ENCODE measurements at regions not wholly inside any gene's neighbourhood (a gene's known extent, or its start where the extent isn't known, plus 50 kb on each side); places are given as distances from the start of the nearest gene placed in this dataset.
A peak's percentile ranks its signal among the peaks of the same experiment; 100 is the strongest.

DNA sequence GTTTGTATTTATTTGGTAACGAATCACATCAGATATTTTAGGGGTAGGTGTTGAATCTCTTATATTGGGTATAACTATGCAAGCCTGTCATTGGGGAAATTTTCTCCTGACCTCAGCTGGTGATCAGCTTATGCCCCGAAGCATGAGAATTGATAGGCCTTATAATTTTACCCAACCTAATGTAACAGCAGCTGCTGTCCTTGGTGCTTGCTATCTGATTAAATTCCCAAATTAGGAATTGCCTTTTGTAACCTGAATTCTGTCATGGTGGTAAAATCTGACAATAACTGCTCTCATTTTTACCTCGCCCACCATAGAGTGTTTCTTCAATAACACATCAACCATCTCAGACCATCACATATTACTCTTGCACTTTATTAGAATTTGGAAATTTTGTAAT, 1542.6 kb upstream of the PIK3C3 start:
- DNase-seq (ENCODE audit: low read depth, low spot score) = no peak
- H3K27ac ChIP-seq = no peak overlapping the region

DNA sequence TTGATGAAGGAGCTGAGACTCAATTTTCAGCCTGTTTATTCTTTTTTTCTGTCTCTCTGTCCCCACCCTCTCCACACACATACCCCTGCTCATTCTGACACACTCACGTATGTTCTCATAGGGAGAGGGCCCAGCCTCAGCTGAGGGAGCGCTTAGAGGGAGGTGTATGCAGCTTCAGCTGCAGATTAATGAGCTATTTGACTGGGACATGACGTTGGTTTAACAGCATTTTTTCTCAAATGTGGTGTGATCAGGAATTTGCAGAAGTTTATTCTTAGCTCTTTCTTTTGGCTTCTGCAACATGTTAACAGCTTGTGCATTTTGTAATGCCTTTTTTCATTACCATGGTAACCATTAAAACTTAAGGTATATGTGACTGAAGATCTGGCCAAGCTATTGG, 1547.1 kb upstream of the PIK3C3 start:
- no peak overlapping the region for H3K27ac ChIP-seq
- no peak for DNase-seq (ENCODE audit: low read depth, low spot score)

GRCh38 chr18:40404284-40404683, 1550.8 kb upstream of the PIK3C3 start:
- H3K27ac ChIP-seq = no peak overlapping the region
- no peak for DNase-seq (ENCODE audit: low read depth, low spot score)

GRCh38 chr18:40402052-40402451, 1553.0 kb upstream of the PIK3C3 start:
- no peak overlapping the region for H3K27ac ChIP-seq
- no peak for DNase-seq (ENCODE audit: low read depth, low spot score)

- H3K27ac ChIP-seq = no peak overlapping the region
- DNase-seq (ENCODE audit: low read depth, low spot score) = no peak
These were observed 1566.9 kb upstream of the PIK3C3 start for GRCh38 chr18:40388121-40388520.

DNA sequence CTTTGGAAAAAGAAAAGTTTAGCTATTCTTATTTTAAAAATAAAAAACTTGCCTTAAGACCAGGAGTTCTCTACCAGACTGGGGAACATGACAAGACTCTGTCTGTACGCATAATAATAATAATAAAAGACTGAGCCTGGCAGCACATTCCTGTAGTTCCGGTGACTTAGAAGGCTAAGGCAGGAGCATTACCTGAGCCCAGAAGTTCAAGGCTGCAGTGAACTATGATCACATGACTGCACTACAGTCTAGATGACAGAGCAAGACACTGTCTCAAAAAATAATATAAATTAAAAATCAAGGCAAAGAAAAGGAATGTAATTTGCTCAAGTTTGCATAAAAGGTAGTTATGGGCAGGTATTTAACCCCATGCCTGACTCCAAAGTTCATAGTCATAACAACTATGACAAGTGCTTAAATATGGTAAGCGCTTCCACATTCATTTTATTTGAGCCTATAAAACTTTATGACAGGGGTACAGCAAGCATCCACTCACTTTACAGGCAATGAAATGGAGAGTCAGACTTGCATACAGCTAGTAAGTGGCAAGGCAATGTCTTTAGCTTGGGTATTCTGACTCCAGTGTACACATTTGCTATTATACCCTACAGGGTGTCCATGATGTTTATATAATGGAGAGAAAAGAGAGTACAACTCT, 1567.8 kb upstream of the PIK3C3 start:
- DNase-seq (ENCODE audit: low read depth, low spot score) = no peak

DNA sequence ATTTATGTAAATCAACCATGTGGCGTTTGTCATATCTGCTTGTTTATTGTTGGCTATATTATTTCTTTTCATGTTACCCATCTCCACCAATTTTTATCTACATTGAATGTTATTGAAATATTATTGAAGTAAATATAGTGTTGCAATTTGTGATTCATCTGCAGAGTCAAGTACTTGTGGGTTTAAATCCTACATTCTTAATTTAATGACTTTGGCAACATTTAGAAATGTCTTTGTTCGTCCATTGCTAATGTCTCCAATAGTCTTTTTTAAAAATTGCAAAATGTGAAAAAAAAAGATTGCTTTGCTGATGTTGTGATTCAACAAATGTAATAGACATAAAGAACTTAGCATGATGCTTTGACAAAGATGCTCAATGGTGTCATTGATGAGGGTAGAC, 1572.8 kb upstream of the PIK3C3 start:
- H3K27ac ChIP-seq = no peak overlapping the region
- DNase-seq (ENCODE audit: low read depth, low spot score) = no peak

More for the DNA sequence above, 1567.8 kb upstream of the PIK3C3 start:
- no peak overlapping the region for H3K27ac ChIP-seq

GRCh38 chr18:40380686-40381439, 1574.2 kb upstream of the PIK3C3 start:
- H3K27ac ChIP-seq = no peak overlapping the region
- DNase-seq (ENCODE audit: low read depth, low spot score) = no peak

GRCh38 chr18:40375837-40376236, 1579.2 kb upstream of the PIK3C3 start:
- DNase-seq (ENCODE audit: low read depth, low spot score) = no peak

DNA sequence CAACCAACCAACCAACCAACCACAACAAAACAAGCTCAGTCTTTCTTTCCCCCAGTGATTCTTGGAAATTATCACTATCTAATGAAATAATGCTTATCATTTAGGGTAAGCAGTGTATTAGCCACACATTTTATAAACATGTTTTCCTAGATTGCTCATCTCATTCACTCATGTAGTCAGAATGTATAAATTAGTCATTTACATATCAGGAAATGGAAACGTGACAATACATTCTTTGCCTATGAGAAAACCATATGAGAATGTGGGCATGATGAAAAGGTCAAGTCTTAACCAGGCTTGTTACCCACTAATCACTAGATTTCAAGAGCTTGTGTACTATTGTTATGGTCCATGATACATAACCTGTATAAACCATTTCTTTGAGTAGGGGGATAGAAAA, 1583.4 kb upstream of the PIK3C3 start:
- peak overlapping the region; percentile 16 for H3K27ac ChIP-seq
- DNase-seq (ENCODE audit: low read depth, low spot score) = peak; percentile 52

More at GRCh38 chr18:40375837-40376236, 1579.2 kb upstream of the PIK3C3 start:
- H3K27ac ChIP-seq = no peak overlapping the region

DNA sequence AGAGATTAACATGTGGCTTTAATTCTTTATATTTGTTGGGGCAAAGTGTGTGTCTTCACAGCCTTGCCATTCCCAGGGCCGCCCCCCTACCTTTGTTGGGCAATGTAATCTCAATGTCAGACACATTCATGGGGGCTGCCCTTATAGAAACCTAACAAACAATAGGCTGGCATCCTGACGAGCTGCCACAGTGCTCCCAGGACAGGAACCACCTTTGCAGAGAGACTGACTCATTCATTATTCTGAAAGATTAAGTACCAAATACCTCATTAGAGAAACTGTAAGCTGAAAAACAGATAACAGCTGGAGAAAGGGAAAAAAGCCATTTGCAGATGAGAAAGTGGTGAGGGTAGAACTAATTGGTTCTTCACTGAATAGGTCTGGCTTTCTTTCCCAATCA, 1587.5 kb upstream of the PIK3C3 start:
- no peak for DNase-seq (ENCODE audit: low read depth, low spot score)
- H3K27ac ChIP-seq = no peak overlapping the region

DNA sequence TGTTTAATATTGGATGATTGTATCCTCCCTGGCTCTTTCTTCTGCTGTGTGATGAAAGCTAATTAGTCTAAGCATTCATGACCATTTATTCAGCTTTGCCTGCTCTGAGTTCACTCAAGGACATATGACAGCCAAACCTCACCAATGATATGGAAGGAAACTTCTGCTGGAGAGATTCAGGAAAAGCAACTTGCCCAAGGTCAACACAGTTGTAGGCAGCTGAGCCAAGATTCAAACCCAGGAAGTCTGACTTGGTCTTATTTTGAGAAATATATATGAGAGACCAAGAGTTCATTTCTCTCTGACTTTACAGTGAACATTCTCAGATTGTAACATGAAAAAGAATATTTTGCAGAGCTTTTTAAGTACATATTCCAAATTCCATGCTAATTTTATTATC, 1588.5 kb upstream of the PIK3C3 start:
- H3K27ac ChIP-seq = no peak overlapping the region
- DNase-seq (ENCODE audit: low read depth, low spot score) = no peak

DNA sequence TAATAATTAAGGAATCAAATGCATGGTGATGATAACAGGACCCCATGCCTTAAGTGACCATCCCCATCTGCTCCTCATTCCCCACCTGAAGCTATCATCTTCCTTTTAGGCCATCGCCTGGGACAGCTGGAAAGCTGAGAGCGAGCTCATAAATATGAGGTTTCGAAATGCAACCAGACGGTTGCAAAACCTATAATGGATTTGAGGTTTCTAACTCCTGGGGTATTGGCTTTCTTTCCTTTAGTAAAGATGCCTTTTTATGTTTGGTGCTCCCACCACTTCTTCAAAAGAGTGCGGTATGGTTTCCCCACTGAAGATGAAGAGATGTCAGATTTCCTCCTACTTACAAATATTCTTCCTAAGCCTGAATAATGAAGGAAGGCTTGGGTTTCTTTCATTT, 1589.5 kb upstream of the PIK3C3 start:
- no peak for DNase-seq (ENCODE audit: low read depth, low spot score)
- no peak overlapping the region for H3K27ac ChIP-seq

DNA sequence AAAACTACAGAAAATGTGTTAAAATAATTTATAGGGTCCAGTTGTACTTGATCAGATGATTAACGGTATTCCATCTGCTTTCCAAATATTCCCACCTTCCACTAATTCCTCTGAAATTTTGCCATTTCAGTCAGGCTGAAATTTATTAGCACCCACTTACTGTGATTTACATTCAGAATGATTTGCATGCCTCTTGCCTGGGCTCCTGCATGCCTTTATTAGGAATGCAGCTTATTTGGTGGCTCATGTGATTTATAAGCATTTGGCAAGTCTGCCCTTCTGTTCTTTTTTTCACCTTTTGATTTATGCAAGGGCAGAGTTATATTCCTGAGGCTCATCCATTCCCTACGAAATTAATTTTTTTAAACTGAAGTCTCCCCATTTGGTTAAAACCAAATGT, 1594.5 kb upstream of the PIK3C3 start:
- DNase-seq (ENCODE audit: low read depth, low spot score) = no peak
- no peak overlapping the region for H3K27ac ChIP-seq

DNA sequence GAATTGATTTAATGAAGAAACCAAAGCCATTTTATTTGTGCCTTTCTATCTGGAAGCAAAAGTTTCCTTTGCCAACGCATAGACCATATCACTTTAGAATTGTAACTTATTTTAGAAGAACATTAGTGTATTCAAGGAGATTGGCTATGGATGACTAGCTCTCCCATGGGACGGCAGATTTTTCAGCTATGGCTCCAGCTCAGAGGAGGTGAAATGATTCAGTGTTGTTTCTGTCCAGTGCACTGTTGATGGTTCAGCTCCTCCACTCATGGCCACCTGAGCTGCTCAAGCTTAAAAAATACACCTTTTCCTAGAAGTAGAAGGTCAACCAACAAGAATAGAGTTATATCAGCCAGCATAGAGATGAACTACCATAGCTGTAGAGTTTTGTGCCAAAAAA, 1597.5 kb upstream of the PIK3C3 start:
- no peak overlapping the region for H3K27ac ChIP-seq
- no peak for DNase-seq (ENCODE audit: low read depth, low spot score)

DNA sequence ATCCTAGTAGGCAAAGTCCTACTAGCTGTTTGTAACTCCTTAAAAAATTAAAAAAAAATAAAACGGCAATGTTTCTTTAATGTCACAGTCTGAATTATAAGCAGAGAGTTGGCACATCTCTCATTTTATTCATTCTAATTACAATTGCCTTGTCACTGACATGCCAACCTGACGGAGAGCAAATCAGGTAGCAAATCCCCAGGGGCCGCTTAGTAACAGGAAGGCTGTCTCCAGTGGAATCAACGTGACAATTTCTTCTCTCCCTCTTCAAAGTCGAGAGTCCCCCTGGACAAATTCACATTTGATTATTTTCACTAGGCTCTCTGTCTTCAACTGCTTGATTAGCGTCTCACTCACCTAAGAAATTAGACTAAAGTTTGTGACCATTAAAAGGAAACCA, 1598.9 kb upstream of the PIK3C3 start:
- DNase-seq (ENCODE audit: low read depth, low spot score) = no peak
- H3K27ac ChIP-seq = no peak overlapping the region

GRCh38 chr18:40355726-40356125, 1599.3 kb upstream of the PIK3C3 start:
- DNase-seq (ENCODE audit: low read depth, low spot score) = peak; percentile 10
- no peak overlapping the region for H3K27ac ChIP-seq

- DNase-seq (ENCODE audit: low read depth, low spot score) = no peak
- no peak overlapping the region for H3K27ac ChIP-seq
These were observed 1606.8 kb upstream of the PIK3C3 start for GRCh38 chr18:40348196-40348595.

DNA sequence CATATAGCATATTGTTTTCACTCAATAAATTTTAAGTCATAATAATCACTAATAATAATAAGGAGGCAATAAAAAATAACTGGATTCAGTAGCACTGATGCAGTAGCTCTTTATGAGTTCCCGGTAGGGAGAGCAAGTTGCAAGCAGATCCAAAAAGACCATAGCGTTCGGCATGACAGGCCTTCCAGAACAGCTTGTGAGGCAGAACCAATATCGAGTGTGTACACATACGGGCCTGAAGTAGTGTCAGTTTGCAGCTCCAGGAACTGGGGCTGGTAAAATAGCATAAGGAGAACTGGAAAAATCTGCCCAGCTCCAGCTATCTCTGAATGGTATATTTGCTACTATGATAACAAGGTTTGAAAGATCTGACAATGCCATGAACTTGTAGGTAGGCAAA, 1607.8 kb upstream of the PIK3C3 start:
- no peak overlapping the region for H3K27ac ChIP-seq
- no peak for DNase-seq (ENCODE audit: low read depth, low spot score)

DNA sequence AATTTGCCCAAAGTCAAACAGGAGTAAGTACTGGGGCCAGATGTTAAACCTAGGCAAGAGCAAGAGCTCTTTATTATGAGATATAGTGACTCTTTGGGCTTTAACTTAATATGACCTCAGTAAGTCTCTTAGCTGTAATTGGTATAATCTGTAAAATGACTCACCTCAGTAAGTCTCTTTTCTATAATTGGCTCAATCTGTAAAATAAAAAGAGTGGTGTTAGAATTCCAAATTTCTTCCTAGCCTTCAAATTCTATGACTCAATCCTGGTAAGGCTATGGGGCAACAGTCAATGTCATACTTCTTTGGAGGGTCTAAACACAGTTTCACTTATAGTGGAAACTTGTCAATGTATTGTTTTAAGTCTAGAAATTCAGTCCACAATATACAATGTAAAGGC, 1608.9 kb upstream of the PIK3C3 start:
- no peak for DNase-seq (ENCODE audit: low read depth, low spot score)
- H3K27ac ChIP-seq = no peak overlapping the region

GRCh38 chr18:40341701-40342100, 1613.3 kb upstream of the PIK3C3 start:
- no peak for DNase-seq (ENCODE audit: low read depth, low spot score)
- no peak overlapping the region for H3K27ac ChIP-seq

GRCh38 chr18:40338284-40338683, 1616.8 kb upstream of the PIK3C3 start:
- no peak overlapping the region for H3K27ac ChIP-seq
- DNase-seq (ENCODE audit: low read depth, low spot score) = no peak
